AG04450 (cell line): ENCODE measurements at regions not wholly inside any gene's neighbourhood (a gene's known extent, or its start where the extent isn't known, plus 50 kb on each side); places are given as distances from the start of the nearest gene placed in this dataset.
"Not testable (repeated sequence)": the region's sequence is repeated elsewhere in the genome, so short reads cannot be mapped to it uniquely, and the experiment has no call there.

ENCODE experiments used
- CTCF ChIA-PET: fragments of 300-600, 350-600 bp; formaldehyde crosslinking; extraction: SDS; loops from one replicate; lab custom pipeline; 2022; ENCODE audit warnings: antibody characterized with exemption, inconsistent platforms; lab: Charles Lee
- POLR2A ChIA-PET: fragments of 350-600 bp; formaldehyde crosslinking; extraction: SDS; loops from one replicate; lab custom pipeline; 2021; ENCODE audit warnings: antibody characterized with exemption, inconsistent platforms; lab: Yijun Ruan, JAX
- DNase-seq: peaks from one replicate; pipeline ENCODE4 v3.0.0-alpha.2; 2011; ENCODE audit warnings: low read depth, low spot score
- H3K27ac ChIP-seq: one replicate; pipeline ENCODE4 v1.5.1; 2012; ENCODE audit warnings: low read depth, low read length, control low read depth
- H3K27me3 ChIP-seq: one replicate; pipeline ENCODE4 v1.6.0; 2012; ENCODE audit warnings: low read length; ENCODE audit not compliant: control insufficient read depth, insufficient read depth
- H3K4me3 ChIP-seq: 2 replicates; pipeline ENCODE4 v1.5.1; 2011; ENCODE audit warnings: mild to moderate bottlenecking, low read depth, low read length, control low read depth
- H3K9me3 ChIP-seq: 2 replicates; pipeline ENCODE4 v1.5.1; 2012; ENCODE audit warnings: low read length; ENCODE audit not compliant: control insufficient read depth, insufficient read depth
- CTCF ChIP-seq: IDR thresholded peaks from 2 replicates; pipeline ENCODE4 v1.5.1; 2011; ENCODE audit warnings: low read depth, low read length, control low read depth, inconsistent platforms

- no peak for DNase-seq
- H3K27me3 ChIP-seq = no peaks in the 10 kb centered on the region
- CTCF ChIA-PET = no interaction called here
- TF ChIP-seq CTCF = no peak
- H3K27ac ChIP-seq = no peak overlapping the region
- no peak overlapping the region for H3K4me3 ChIP-seq
- no peaks in the 10 kb centered on the region for H3K9me3 ChIP-seq
- POLR2A ChIA-PET = no interaction called here
Observed at GRCh38 chr6:86789779-86790411, 147.4 kb upstream of the HTR1E start.

- Histone ChIP-seq H3K9me3 (no peaks in the 10 kb centered on the region), H3K27me3 (no peaks in the 10 kb centered on the region), H3K4me3 (no peak overlapping the region), H3K27ac (no peak overlapping the region)
- no peak for TF ChIP-seq CTCF
- DNase-seq = no peak
- CTCF ChIA-PET = no interaction called here
- POLR2A ChIA-PET = no interaction called here
Observed at GRCh38 chr6:86782328-86782727, 155.0 kb upstream of the HTR1E start.

- POLR2A ChIA-PET = no interaction called here
Observed at GRCh38 chr6:86780923-86781322, 156.4 kb upstream of the HTR1E start.

GRCh38 chr6:86775893-86776292 lies 161.4 kb upstream of the HTR1E start:
- DNase-seq = no peak
- TF ChIP-seq CTCF = no peak
- H3K4me3 ChIP-seq = no peak overlapping the region
- CTCF ChIA-PET = no interaction called here
- no peaks in the 10 kb centered on the region for H3K27me3 ChIP-seq
- H3K9me3 ChIP-seq = peaks cover 5% of the 10 kb centered on the region; the same call in 1 of the 2 replicates
- no peak overlapping the region for H3K27ac ChIP-seq
- POLR2A ChIA-PET = no interaction called here

More at GRCh38 chr6:86780923-86781322, 156.4 kb upstream of the HTR1E start:
- H3K4me3 ChIP-seq = no peak overlapping the region
- no peak overlapping the region for H3K27ac ChIP-seq
- no peak for TF ChIP-seq CTCF
- no peak for DNase-seq
- CTCF ChIA-PET = no interaction called here
- H3K27me3 ChIP-seq = no peaks in the 10 kb centered on the region
- H3K9me3 ChIP-seq = no peaks in the 10 kb centered on the region

- POLR2A ChIA-PET = no interaction called here
Observed at GRCh38 chr6:86765211-86765610, 172.1 kb upstream of the HTR1E start.

GRCh38 chr6:86759953-86760352 lies 177.4 kb upstream of the HTR1E start:
- H3K9me3 ChIP-seq, DNase-seq, CTCF ChIA-PET, H3K27ac ChIP-seq, POLR2A ChIA-PET, H3K4me3 ChIP-seq, H3K27me3 ChIP-seq: not testable (repeated sequence)

More at GRCh38 chr6:86765211-86765610, 172.1 kb upstream of the HTR1E start:
- CTCF ChIA-PET = interaction anchor here (1.0 kb wide), 1 partner anchor 19 kb away, joined by 3 read pairs; no protein-coding TSS in a partner anchor
- DNase-seq = no peak
- peaks cover 9% of the 10 kb centered on the region for H3K9me3 ChIP-seq
- TF ChIP-seq CTCF = no peak
- H3K27ac ChIP-seq = no peak overlapping the region
- no peaks in the 10 kb centered on the region for H3K27me3 ChIP-seq
- no peak overlapping the region for H3K4me3 ChIP-seq
